NCI-H1436 (cell line): ENCODE measurements at regions not wholly inside any gene's neighbourhood (a gene's known extent, or its start where the extent isn't known, plus 50 kb on each side); places are given as distances from the start of the nearest gene placed in this dataset.

Experiments
- DNase-seq: peaks from one replicate; lab custom pipeline; 2025; lab: John Stamatoyannopoulos, UW

- no peak for DNase-seq
Measured at GRCh38 chr2:217688494-217688893, 314.3 kb downstream of the TNS1 start.

- no peak for DNase-seq
Measured at GRCh38 chr2:217687771-217688170, 315.0 kb downstream of the TNS1 start.

GRCh38 chr2:217685255-217685605 is 317.6 kb downstream of the TNS1 start:
- DNase-seq = peak; percentile 12

- no peak for DNase-seq
Measured at GRCh38 chr2:217684431-217685254, 318.2 kb downstream of the TNS1 start.

GRCh38 chr2:217683106-217683870 is 319.5 kb downstream of the TNS1 start:
- DNase-seq = no peak

- DNase-seq = no peak
Measured at GRCh38 chr2:217681791-217682190, 321.0 kb downstream of the TNS1 start.

- DNase-seq = no peak
Measured at GRCh38 chr2:217680381-217680780, 322.4 kb downstream of the TNS1 start.

GRCh38 chr2:217673627-217674026 is 329.2 kb downstream of the TNS1 start:
- DNase-seq = no peak

- no peak for DNase-seq
Measured at GRCh38 chr2:217672472-217672871, 330.3 kb downstream of the TNS1 start.

GRCh38 chr2:217671871-217672270 is 330.9 kb downstream of the TNS1 start:
- DNase-seq = no peak

GRCh38 chr2:217671075-217671474 is 331.7 kb downstream of the TNS1 start:
- DNase-seq = no peak

- DNase-seq = no peak
Measured at GRCh38 chr2:217669831-217670230, 333.0 kb downstream of the TNS1 start.

- DNase-seq = no peak
Measured at GRCh38 chr2:217667512-217667911, 335.3 kb downstream of the TNS1 start.

GRCh38 chr2:217667035-217667434 is 335.8 kb downstream of the TNS1 start:
- no peak for DNase-seq

GRCh38 chr2:217666338-217666737 is 336.5 kb downstream of the TNS1 start:
- DNase-seq = no peak

GRCh38 chr2:217664761-217665160 is 338.0 kb downstream of the TNS1 start:
- DNase-seq = no peak

GRCh38 chr2:217662984-217663602 is 339.7 kb downstream of the TNS1 start:
- DNase-seq = no peak

- DNase-seq = no peak
Measured at GRCh38 chr2:217661378-217661777, 341.4 kb downstream of the TNS1 start.

GRCh38 chr2:217660423-217660822 is 342.4 kb downstream of the TNS1 start:
- DNase-seq = no peak

GRCh38 chr2:217658806-217659205 is 344.0 kb downstream of the TNS1 start:
- no peak for DNase-seq

- DNase-seq = no peak
Measured at GRCh38 chr2:217657252-217657651, 345.5 kb downstream of the TNS1 start.

GRCh38 chr2:217656316-217656715 is 346.5 kb downstream of the TNS1 start:
- DNase-seq = no peak

GRCh38 chr2:217655651-217656050 is 347.1 kb downstream of the TNS1 start:
- no peak for DNase-seq
